ENCODE measurements at regions not wholly inside any gene's neighbourhood (a gene's known extent, or its start where the extent isn't known, plus 50 kb on each side); places are given as distances from the start of the nearest gene placed in this dataset.

DNA sequence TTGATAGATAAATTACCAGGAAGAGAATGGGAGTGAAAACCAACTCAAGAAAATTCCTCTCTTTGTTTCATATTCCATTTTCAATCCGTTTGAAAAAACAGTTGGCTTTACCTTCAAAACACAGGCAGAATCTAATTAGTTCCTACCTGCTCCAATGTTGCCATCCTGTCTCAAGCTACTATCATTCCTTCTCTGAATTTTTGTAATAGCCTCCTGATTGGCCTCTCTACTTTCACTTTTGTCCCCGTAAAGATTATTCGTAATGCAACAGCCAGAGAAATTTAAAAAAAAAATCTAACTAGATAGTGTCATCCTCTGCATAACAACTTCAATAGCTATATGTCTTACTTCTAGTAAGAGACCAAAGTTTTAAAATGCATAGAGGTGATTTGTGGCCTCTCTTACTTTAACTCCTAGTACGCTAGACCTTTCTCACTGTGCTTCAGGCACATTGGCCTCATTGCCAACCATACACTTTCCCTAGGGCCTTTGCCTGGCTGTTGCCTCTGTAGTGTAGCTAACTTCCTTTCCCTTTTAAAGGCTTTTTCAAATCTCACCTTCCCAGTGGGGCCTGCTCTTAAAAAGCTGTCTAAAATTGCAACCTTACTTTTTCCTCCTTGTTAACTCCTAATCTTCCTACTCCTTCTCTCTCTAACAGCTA is 311.3 kb upstream of the GRIN3A start:
- no peak overlapping the region for H3K4me3 ChIP-seq (ENCODE audit: low read length)
- no peak overlapping the region for H3K9ac ChIP-seq (ENCODE audit: low read length)
- no peak overlapping the region for H3K27ac ChIP-seq (ENCODE audit: low read length)
- H3K36me3 ChIP-seq (ENCODE audit: control insufficient read depth, low read depth, low read length), result no peaks in the 10 kb centered on the region
- no peaks in the 10 kb centered on the region for H3K4me1 ChIP-seq (ENCODE audit: control insufficient read depth, low read depth, low read length)
- no peaks in the 10 kb centered on the region for H3K9me3 ChIP-seq (ENCODE audit: control insufficient read depth, low read depth, low read length)
- H3K27me3 ChIP-seq (ENCODE audit: control insufficient read depth, insufficient read depth, low read length), result no peaks in the 10 kb centered on the region

DNA sequence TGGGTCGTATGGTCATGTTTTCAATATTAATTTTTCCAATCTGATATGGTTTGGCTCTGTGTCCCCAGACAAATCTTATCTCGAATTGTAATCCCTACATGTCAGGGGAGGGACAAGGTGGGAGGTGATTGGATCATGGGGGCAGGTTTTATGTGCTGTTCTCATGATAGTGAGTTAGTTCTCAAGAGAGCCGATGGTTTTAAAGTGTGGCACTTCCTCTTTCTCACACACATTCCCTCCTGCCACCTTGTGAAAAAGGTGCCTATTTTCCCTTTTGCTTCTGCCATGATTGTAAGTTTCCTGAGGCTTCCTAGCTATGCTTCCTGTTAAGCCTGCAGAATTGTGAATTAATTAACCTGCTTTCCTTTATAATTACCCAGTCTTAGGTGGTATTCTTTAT is 309.1 kb upstream of the GRIN3A start:
- Histone ChIP-seq H3K9me3 (ENCODE audit: control insufficient read depth, low read depth, low read length) (no peaks in the 10 kb centered on the region), H3K4me3 (ENCODE audit: low read length) (no peak overlapping the region), H3K27ac (ENCODE audit: low read length) (no peak overlapping the region)

GRCh38 chr9:102044133-102044532 is 305.7 kb upstream of the GRIN3A start:
- H3K4me1 ChIP-seq (ENCODE audit: control insufficient read depth, low read depth, low read length), result no peaks in the 10 kb centered on the region
- H3K27me3 ChIP-seq (ENCODE audit: control insufficient read depth, insufficient read depth, low read length), result no peaks in the 10 kb centered on the region
- no peaks in the 10 kb centered on the region for H3K9me3 ChIP-seq (ENCODE audit: control insufficient read depth, low read depth, low read length)
- H3K9ac ChIP-seq (ENCODE audit: low read length), result no peak overlapping the region
- H3K4me3 ChIP-seq (ENCODE audit: low read length), result no peak overlapping the region
- no peak overlapping the region for H3K27ac ChIP-seq (ENCODE audit: low read length)
- H3K36me3 ChIP-seq (ENCODE audit: control insufficient read depth, low read depth, low read length), result no peaks in the 10 kb centered on the region

More for the DNA sequence above, 309.1 kb upstream of the GRIN3A start:
- Histone ChIP-seq H3K4me1 (ENCODE audit: control insufficient read depth, low read depth, low read length) (no peaks in the 10 kb centered on the region), H3K36me3 (ENCODE audit: control insufficient read depth, low read depth, low read length) (no peaks in the 10 kb centered on the region), H3K9ac (ENCODE audit: low read length) (no peak overlapping the region), H3K27me3 (ENCODE audit: control insufficient read depth, insufficient read depth, low read length) (no peaks in the 10 kb centered on the region)

- Histone ChIP-seq H3K9me3 (ENCODE audit: control insufficient read depth, low read depth, low read length) (no peaks in the 10 kb centered on the region), H3K27ac (ENCODE audit: low read length) (no peak overlapping the region), H3K9ac (ENCODE audit: low read length) (no peak overlapping the region), H3K4me3 (ENCODE audit: low read length) (no peak overlapping the region), H3K4me1 (ENCODE audit: control insufficient read depth, low read depth, low read length) (no peaks in the 10 kb centered on the region), H3K27me3 (ENCODE audit: control insufficient read depth, insufficient read depth, low read length) (no peaks in the 10 kb centered on the region), H3K36me3 (ENCODE audit: control insufficient read depth, low read depth, low read length) (no peaks in the 10 kb centered on the region)
Observed at GRCh38 chr9:102038006-102038405, 299.6 kb upstream of the GRIN3A start.

GRCh38 chr9:102035929-102036328 is 297.5 kb upstream of the GRIN3A start:
- no peak overlapping the region for H3K27ac ChIP-seq (ENCODE audit: low read length)
- H3K9me3 ChIP-seq (ENCODE audit: control insufficient read depth, low read depth, low read length), result no peaks in the 10 kb centered on the region
- H3K27me3 ChIP-seq (ENCODE audit: control insufficient read depth, insufficient read depth, low read length), result no peaks in the 10 kb centered on the region
- no peaks in the 10 kb centered on the region for H3K4me1 ChIP-seq (ENCODE audit: control insufficient read depth, low read depth, low read length)
- no peaks in the 10 kb centered on the region for H3K36me3 ChIP-seq (ENCODE audit: control insufficient read depth, low read depth, low read length)
- H3K4me3 ChIP-seq (ENCODE audit: low read length), result no peak overlapping the region
- no peak overlapping the region for H3K9ac ChIP-seq (ENCODE audit: low read length)

DNA sequence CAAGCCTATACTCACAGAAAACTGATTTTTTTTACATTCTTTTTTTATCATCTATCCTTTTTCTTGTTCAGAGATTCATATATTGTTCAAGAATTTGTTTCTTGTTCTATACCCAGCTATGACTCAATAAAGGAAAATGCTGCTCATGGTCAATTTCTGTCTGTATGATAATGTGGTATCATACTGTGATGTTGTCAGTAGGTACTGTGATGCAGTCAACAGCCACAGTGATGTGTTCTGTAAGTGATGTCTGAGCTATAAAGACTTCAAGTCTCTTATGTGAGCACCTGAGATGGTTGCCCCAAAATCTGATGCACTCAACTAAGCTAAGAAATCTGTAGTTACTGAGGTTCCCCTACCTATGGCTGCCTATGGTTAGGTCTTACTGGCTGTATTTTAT is 294.2 kb upstream of the GRIN3A start:
- Histone ChIP-seq H3K27me3 (ENCODE audit: control insufficient read depth, insufficient read depth, low read length) (no peaks in the 10 kb centered on the region), H3K4me1 (ENCODE audit: control insufficient read depth, low read depth, low read length) (no peaks in the 10 kb centered on the region), H3K36me3 (ENCODE audit: control insufficient read depth, low read depth, low read length) (no peaks in the 10 kb centered on the region), H3K9me3 (ENCODE audit: control insufficient read depth, low read depth, low read length) (no peaks in the 10 kb centered on the region), H3K27ac (ENCODE audit: low read length) (no peak overlapping the region), H3K4me3 (ENCODE audit: low read length) (no peak overlapping the region), H3K9ac (ENCODE audit: low read length) (no peak overlapping the region)

DNA sequence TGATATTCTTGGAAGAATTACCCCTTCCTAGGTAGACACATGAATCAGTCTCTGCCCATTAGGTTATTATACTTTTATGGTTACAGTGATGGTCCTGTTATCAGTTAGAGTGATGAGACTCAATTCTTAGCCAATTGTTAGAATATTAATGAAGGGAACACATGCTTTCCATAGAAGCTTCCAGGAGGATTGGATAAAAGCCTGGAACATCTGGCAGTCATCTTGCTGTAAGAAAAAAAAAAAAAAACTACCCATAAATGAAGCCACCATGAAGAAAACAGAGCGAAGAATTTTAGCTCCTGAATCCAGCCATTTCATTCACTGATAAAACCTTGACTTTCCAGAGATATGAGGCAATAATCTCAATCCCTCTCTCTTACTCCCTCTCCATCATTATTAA is 262.5 kb upstream of the GRIN3A start:
- no peaks in the 10 kb centered on the region for H3K9me3 ChIP-seq (ENCODE audit: control insufficient read depth, low read depth, low read length)
- no peaks in the 10 kb centered on the region for H3K4me1 ChIP-seq (ENCODE audit: control insufficient read depth, low read depth, low read length)
- no peaks in the 10 kb centered on the region for H3K36me3 ChIP-seq (ENCODE audit: control insufficient read depth, low read depth, low read length)
- H3K27ac ChIP-seq (ENCODE audit: low read length), result no peak overlapping the region
- no peaks in the 10 kb centered on the region for H3K27me3 ChIP-seq (ENCODE audit: control insufficient read depth, insufficient read depth, low read length)
- H3K9ac ChIP-seq (ENCODE audit: low read length), result no peak overlapping the region
- H3K4me3 ChIP-seq (ENCODE audit: low read length), result no peak overlapping the region

DNA sequence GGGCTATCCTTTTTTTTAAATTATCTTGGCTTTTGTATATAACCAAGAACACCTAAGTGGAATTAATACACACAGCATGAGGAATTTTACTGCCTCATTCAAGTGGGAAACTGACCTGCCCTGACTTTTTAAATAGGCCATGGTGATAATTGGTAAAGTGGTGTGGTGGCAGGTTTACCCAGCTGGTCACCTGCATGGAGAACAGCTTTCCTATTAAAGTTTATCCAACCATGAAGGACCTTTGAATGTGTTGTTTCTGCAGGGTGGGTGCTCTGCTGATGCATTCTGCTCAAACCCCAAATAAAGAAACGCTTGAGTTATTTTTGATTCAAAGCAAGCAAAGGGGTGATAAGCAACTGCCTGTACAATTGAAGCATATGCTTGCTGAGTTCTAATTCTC is 261.0 kb upstream of the GRIN3A start:
- H3K9me3 ChIP-seq (ENCODE audit: control insufficient read depth, low read depth, low read length), result no peaks in the 10 kb centered on the region
- H3K4me3 ChIP-seq (ENCODE audit: low read length), result no peak overlapping the region
- no peaks in the 10 kb centered on the region for H3K4me1 ChIP-seq (ENCODE audit: control insufficient read depth, low read depth, low read length)
- no peaks in the 10 kb centered on the region for H3K27me3 ChIP-seq (ENCODE audit: control insufficient read depth, insufficient read depth, low read length)
- H3K27ac ChIP-seq (ENCODE audit: low read length), result no peak overlapping the region
- H3K36me3 ChIP-seq (ENCODE audit: control insufficient read depth, low read depth, low read length), result no peaks in the 10 kb centered on the region
- H3K9ac ChIP-seq (ENCODE audit: low read length), result no peak overlapping the region

DNA sequence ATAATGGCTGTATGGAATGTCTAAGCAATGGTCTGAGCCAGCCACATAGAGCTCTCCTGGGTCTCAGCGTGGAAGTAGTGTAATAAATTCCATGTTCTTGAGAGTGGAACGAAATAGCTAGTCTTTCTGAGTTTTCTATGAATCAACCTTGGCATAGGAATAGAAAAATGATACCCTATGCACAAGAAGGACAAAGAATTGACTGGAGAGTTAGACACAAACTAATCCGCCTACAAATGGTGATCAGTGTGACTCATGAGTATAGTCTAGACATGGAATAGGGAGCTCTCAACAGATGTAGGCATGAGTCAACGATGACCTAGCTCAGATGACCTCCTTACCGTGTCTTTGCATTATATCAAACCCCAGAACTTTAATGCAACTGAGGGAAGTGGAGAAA is 256.8 kb upstream of the GRIN3A start:
- Histone ChIP-seq H3K27me3 (ENCODE audit: control insufficient read depth, insufficient read depth, low read length) (no peaks in the 10 kb centered on the region), H3K9ac (ENCODE audit: low read length) (no peak overlapping the region), H3K36me3 (ENCODE audit: control insufficient read depth, low read depth, low read length) (no peaks in the 10 kb centered on the region), H3K4me3 (ENCODE audit: low read length) (no peak overlapping the region), H3K27ac (ENCODE audit: low read length) (no peak overlapping the region), H3K4me1 (ENCODE audit: control insufficient read depth, low read depth, low read length) (no peaks in the 10 kb centered on the region), H3K9me3 (ENCODE audit: control insufficient read depth, low read depth, low read length) (no peaks in the 10 kb centered on the region)

GRCh38 chr9:101993771-101994170 is 255.3 kb upstream of the GRIN3A start:
- Histone ChIP-seq H3K36me3 (ENCODE audit: control insufficient read depth, low read depth, low read length) (no peaks in the 10 kb centered on the region), H3K9ac (ENCODE audit: low read length) (no peak overlapping the region), H3K9me3 (ENCODE audit: control insufficient read depth, low read depth, low read length) (no peaks in the 10 kb centered on the region), H3K27me3 (ENCODE audit: control insufficient read depth, insufficient read depth, low read length) (no peaks in the 10 kb centered on the region), H3K4me1 (ENCODE audit: control insufficient read depth, low read depth, low read length) (no peaks in the 10 kb centered on the region), H3K27ac (ENCODE audit: low read length) (no peak overlapping the region), H3K4me3 (ENCODE audit: low read length) (no peak overlapping the region)

DNA sequence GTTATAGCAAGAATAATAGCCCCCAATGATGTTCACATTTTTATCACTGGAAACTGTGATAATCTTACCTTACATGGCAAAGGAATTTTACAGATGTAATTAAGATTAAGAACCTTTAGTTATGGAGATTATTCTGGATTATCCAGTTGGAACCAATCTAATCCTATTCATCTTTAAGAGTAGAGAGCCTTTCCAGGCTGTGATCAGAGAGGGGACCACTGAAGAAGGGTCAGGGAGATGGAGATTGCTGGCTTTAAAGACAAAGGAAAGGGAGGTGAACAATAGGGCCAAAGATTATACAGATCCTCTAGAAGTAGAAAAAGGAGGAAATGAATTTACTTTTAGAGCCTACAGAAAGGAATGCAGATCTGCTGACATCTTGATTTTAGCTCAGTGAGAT is 253.5 kb upstream of the GRIN3A start:
- Histone ChIP-seq H3K4me1 (ENCODE audit: control insufficient read depth, low read depth, low read length) (no peaks in the 10 kb centered on the region), H3K36me3 (ENCODE audit: control insufficient read depth, low read depth, low read length) (no peaks in the 10 kb centered on the region), H3K4me3 (ENCODE audit: low read length) (no peak overlapping the region), H3K27ac (ENCODE audit: low read length) (no peak overlapping the region), H3K27me3 (ENCODE audit: control insufficient read depth, insufficient read depth, low read length) (no peaks in the 10 kb centered on the region), H3K9ac (ENCODE audit: low read length) (no peak overlapping the region), H3K9me3 (ENCODE audit: control insufficient read depth, low read depth, low read length) (no peaks in the 10 kb centered on the region)

- no peaks in the 10 kb centered on the region for H3K9me3 ChIP-seq (ENCODE audit: control insufficient read depth, low read depth, low read length)
- H3K27me3 ChIP-seq (ENCODE audit: control insufficient read depth, insufficient read depth, low read length), result no peaks in the 10 kb centered on the region
- no peak overlapping the region for H3K27ac ChIP-seq (ENCODE audit: low read length)
- H3K9ac ChIP-seq (ENCODE audit: low read length), result no peak overlapping the region
- no peaks in the 10 kb centered on the region for H3K4me1 ChIP-seq (ENCODE audit: control insufficient read depth, low read depth, low read length)
- H3K36me3 ChIP-seq (ENCODE audit: control insufficient read depth, low read depth, low read length), result no peaks in the 10 kb centered on the region
- H3K4me3 ChIP-seq (ENCODE audit: low read length), result no peak overlapping the region
Observed at GRCh38 chr9:101977614-101978210, 239.3 kb upstream of the GRIN3A start.

Data from iPS-18a (cell line).